AG09319 (cell line): ENCODE measurements at regions not wholly inside any gene's neighbourhood (a gene's known extent, or its start where the extent isn't known, plus 50 kb on each side); places are given as distances from the start of the nearest gene placed in this dataset.
A peak's percentile ranks its signal among the peaks of the same experiment; 100 is the strongest.

Experiments used
- DNase-seq: peaks from one replicate; pipeline ENCODE4 v3.0.0-alpha.2; 2010; ENCODE audit warnings: low read depth; ENCODE audit errors: extremely low read depth
- TF ChIP-seq, protein P1 (sequence below): IDR thresholded peaks from 2 replicates; pipeline ENCODE4 v1.5.1; 2011; ENCODE audit warnings: low read depth, mild to moderate bottlenecking, inconsistent platforms, low read length, moderate library complexity

DNA sequence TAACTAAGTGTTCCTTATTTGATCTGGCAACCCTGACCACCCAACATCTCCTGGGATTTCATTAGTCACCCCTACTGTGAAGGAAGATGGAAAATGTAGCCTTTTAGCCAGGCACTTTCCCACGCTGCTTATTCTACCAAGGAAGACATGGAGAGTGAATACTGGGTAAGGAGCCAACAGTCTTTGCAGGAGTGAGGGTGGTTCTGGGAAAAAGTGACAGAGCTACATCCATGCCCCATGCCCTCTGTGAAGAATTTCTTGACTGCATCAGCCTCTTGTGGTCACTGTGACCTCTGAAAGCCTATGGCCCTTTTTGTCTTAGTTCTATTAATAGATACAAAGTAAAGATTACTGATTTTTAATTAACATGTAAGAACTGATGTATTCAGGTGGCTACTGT lies 196.0 kb upstream of the EEA1 start:
- TF ChIP-seq, protein P1, sequence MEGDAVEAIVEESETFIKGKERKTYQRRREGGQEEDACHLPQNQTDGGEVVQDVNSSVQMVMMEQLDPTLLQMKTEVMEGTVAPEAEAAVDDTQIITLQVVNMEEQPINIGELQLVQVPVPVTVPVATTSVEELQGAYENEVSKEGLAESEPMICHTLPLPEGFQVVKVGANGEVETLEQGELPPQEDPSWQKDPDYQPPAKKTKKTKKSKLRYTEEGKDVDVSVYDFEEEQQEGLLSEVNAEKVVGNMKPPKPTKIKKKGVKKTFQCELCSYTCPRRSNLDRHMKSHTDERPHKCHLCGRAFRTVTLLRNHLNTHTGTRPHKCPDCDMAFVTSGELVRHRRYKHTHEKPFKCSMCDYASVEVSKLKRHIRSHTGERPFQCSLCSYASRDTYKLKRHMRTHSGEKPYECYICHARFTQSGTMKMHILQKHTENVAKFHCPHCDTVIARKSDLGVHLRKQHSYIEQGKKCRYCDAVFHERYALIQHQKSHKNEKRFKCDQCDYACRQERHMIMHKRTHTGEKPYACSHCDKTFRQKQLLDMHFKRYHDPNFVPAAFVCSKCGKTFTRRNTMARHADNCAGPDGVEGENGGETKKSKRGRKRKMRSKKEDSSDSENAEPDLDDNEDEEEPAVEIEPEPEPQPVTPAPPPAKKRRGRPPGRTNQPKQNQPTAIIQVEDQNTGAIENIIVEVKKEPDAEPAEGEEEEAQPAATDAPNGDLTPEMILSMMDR: no peak

DNA sequence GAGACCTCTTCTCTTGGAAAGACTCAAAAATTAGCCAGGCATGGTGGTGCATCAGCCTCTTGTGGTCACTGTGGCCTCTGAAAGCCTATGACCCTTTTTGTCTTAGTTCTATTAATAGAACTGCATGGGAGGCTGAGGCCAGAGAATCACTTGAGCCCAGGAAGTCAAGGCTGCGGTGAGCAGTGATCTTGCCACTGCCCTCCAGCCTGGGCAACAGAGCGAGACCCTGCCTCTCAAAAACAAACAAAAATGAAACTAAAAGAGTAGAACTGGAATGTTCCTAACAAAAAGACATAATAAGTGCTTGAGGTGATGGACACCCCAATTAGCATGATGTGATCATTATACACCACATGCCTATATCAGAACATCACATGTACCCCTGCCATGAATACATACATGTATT lies 197.0 kb upstream of the EEA1 start:
- DNase-seq: no peak
- TF ChIP-seq, protein P1: no peak

More for the DNA sequence above, 196.0 kb upstream of the EEA1 start:
- DNase-seq: no peak

DNA sequence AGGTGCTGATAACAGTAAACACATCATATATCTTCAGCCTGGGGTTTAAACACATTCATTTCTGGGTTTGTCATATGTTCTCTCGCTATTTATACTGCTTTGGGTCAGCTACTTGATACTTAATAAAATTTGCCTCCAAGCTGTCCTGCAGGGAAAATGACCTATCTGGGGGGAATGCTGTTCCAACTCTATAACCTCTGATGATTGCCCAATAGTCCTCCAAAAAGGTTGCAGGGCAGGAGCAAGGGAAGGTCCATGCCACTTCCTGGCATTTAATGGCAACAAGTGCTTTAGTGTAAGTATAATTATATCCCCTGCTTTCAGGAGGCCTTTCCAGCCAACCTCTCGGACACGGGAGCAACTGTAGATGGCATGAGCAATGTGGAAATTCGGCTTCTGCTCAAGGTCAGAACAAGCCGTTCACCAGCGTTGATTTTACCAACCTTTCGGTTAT lies 198.0 kb upstream of the EEA1 start:
- DNase-seq: no peak
- TF ChIP-seq, protein P1: no peak

DNA sequence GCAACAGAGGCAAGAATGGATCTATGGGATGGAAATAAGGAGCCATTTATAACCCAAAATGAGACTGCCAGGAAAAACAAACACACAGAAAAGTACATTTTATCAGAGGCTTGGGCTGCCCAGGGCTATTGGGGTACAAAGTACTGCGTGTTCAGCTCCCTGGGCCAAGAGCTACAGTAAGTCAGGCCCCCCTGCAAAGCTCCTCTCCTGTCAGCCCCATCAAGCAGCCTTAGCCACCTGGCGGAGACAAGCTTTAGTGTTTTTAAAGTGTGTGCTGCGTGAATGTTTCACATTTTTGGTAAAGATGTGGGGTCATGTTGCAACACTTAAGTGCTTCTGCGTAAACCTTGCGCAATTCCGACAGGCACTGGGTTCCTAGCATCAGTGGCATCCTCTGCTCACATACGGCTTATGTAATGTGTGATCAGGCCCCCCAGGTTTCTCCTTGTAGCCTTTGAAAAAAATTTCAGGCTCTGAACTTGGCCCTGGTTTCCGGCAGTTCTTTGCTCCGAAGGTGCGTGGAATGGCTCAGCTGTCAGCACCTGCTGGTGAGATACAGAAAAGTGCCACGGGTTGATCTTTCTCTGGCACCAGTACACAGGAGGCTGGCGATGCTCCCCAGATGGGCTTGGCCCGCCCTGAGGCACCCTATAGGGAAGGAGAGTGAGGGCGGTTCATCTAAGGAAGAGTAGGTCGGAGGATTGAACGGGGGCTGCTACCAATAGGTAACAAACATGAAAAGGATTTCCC lies 198.7 kb upstream of the EEA1 start:
- no peak for DNase-seq
- TF ChIP-seq, protein P1: peak; percentile 0

DNA sequence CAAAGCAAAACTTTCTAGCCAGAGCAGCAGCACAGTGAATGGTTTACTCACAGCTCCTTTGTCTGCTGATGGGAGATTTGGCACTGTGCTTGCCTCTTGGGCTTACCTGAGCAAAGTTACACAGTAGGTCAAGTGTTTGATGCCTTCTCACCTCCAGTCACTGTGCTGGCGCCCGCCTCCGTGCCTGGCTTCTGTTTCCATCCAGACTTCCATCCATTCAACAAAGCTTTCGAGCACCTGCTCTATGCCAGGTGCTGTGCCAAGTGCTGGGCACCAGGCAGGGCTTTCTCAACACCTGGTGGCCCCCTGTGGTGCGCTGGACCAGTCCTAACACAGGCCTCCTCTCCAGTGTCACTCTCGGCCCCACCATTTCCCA lies 199.2 kb upstream of the EEA1 start:
- TF ChIP-seq, protein P1: no peak
- no peak for DNase-seq

DNA sequence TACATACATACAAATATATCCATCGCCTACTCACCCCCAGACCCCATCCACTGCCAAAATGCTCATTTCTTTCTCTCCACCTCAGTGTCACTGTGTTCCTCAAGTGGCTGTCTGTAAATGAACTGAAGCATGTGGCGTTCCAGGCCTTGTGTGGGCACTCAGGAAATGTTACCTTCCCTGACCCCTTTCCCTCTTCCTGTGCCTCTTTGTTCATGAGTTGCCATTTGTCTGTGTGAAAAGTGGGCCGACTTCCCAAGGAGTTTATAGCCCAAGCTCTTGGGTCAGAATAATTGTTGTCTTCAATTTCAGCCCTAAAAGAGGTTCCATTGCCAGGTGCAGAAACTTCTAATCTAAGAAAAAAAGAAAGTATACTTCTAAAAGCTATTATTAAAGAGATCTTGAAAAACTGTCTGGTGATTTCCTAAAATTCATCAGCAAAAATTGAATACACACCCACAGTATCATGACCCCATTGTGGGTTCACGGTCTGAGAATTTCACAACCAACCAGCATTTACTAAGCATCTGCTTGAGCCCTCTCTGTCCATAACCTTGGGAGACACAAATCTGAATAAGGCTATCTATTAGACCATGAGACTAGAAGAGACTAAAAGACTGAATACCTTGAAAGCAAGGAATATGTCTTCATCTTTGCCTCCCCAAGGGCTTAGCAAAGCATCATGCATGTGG lies 201.4 kb upstream of the EEA1 start:
- TF ChIP-seq, protein P1: no peak
- no peak for DNase-seq

DNA sequence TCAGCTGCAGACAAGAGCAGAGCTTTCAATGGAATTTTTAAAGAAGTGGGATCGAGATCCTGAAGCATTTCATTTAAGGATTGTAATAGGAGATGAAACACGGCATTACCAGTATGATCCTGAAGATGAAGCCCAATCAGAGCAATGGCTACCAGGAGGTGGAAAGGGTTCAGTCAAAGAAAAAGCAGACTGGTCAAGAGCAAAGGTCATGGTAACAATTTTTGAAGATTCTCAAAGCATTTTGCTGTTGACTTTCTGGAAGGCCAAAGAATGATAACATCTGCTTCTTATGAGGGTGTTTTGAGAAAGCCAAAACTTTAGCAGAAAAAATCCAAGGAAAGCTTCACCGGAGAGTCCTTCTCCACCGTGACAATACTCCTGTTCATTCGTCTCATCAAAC lies 204.3 kb upstream of the EEA1 start:
- TF ChIP-seq, protein P1: no peak
- DNase-seq: no peak
